ENCODE measurements at regions not wholly inside any gene's neighbourhood (a gene's known extent, or its start where the extent isn't known, plus 50 kb on each side); places are given as distances from the start of the nearest gene placed in this dataset.

GRCh38 chr3:180530276-180530675 is 71.7 kb upstream of the TTC14 start:
- H3K4me1 ChIP-seq (ENCODE audit: control insufficient read depth, insufficient read depth, low read length): no peaks in the 10 kb centered on the region
- H3K9me3 ChIP-seq (ENCODE audit: control insufficient read depth, insufficient read depth, low read depth, low read length): 0 out of 2 replicates have a peak, but pooled peaks cover 2% of the 10 kb centered on the region
- no peaks in the 10 kb centered on the region for H3K27me3 ChIP-seq (ENCODE audit: control insufficient read depth, insufficient read depth, low read length)
- no peaks in the 10 kb centered on the region for H3K36me3 ChIP-seq (ENCODE audit: control insufficient read depth, insufficient read depth, low read length)
- no peak overlapping the region for H3K9ac ChIP-seq (ENCODE audit: low read length)
- H3K4me3 ChIP-seq (ENCODE audit: low read depth, low read length): no peak overlapping the region
- no peak overlapping the region for H3K27ac ChIP-seq (ENCODE audit: low read depth, low read length)

- Histone ChIP-seq H3K4me3 (ENCODE audit: low read depth, low read length) (no peak overlapping the region), H3K4me1 (ENCODE audit: control insufficient read depth, insufficient read depth, low read length) (no peaks in the 10 kb centered on the region), H3K9ac (ENCODE audit: low read length) (no peak overlapping the region), H3K27ac (ENCODE audit: low read depth, low read length) (no peak overlapping the region), H3K36me3 (ENCODE audit: control insufficient read depth, insufficient read depth, low read length) (no peaks in the 10 kb centered on the region), H3K9me3 (ENCODE audit: control insufficient read depth, insufficient read depth, low read depth, low read length) (no peaks in the 10 kb centered on the region), H3K27me3 (ENCODE audit: control insufficient read depth, insufficient read depth, low read length) (no peaks in the 10 kb centered on the region)
Observed at GRCh38 chr3:180531303-180532278, 70.4 kb upstream of the TTC14 start.

- Histone ChIP-seq H3K4me3 (ENCODE audit: low read depth, low read length) (no peak overlapping the region), H3K27me3 (ENCODE audit: control insufficient read depth, insufficient read depth, low read length) (no peaks in the 10 kb centered on the region), H3K4me1 (ENCODE audit: control insufficient read depth, insufficient read depth, low read length) (no peaks in the 10 kb centered on the region), H3K36me3 (ENCODE audit: control insufficient read depth, insufficient read depth, low read length) (no peaks in the 10 kb centered on the region), H3K9me3 (ENCODE audit: control insufficient read depth, insufficient read depth, low read depth, low read length) (no peaks in the 10 kb centered on the region), H3K9ac (ENCODE audit: low read length) (no peak overlapping the region), H3K27ac (ENCODE audit: low read depth, low read length) (no peak overlapping the region)
Observed at GRCh38 chr3:180534828-180535227, 67.1 kb upstream of the TTC14 start.

GRCh38 chr3:180538493-180538892 is 63.5 kb upstream of the TTC14 start:
- no peak overlapping the region for H3K4me3 ChIP-seq (ENCODE audit: low read depth, low read length)
- no peak overlapping the region for H3K27ac ChIP-seq (ENCODE audit: low read depth, low read length)
- H3K36me3 ChIP-seq (ENCODE audit: control insufficient read depth, insufficient read depth, low read length): no peaks in the 10 kb centered on the region
- no peaks in the 10 kb centered on the region for H3K4me1 ChIP-seq (ENCODE audit: control insufficient read depth, insufficient read depth, low read length)
- no peaks in the 10 kb centered on the region for H3K9me3 ChIP-seq (ENCODE audit: control insufficient read depth, insufficient read depth, low read depth, low read length)
- H3K9ac ChIP-seq (ENCODE audit: low read length): no peak overlapping the region
- no peaks in the 10 kb centered on the region for H3K27me3 ChIP-seq (ENCODE audit: control insufficient read depth, insufficient read depth, low read length)

- Histone ChIP-seq H3K27me3 (ENCODE audit: control insufficient read depth, insufficient read depth, low read length) (no peaks in the 10 kb centered on the region), H3K27ac (ENCODE audit: low read depth, low read length) (no peak overlapping the region), H3K4me3 (ENCODE audit: low read depth, low read length) (no peak overlapping the region), H3K9ac (ENCODE audit: low read length) (no peak overlapping the region), H3K36me3 (ENCODE audit: control insufficient read depth, insufficient read depth, low read length) (no peaks in the 10 kb centered on the region), H3K4me1 (ENCODE audit: control insufficient read depth, insufficient read depth, low read length) (no peaks in the 10 kb centered on the region), H3K9me3 (ENCODE audit: control insufficient read depth, insufficient read depth, low read depth, low read length) (no peaks in the 10 kb centered on the region)
Observed at GRCh38 chr3:180543877-180544276, 58.1 kb upstream of the TTC14 start.

GRCh38 chr3:180546863-180547262 is 55.1 kb upstream of the TTC14 start:
- Histone ChIP-seq H3K4me3 (ENCODE audit: low read depth, low read length) (no peak overlapping the region), H3K36me3 (ENCODE audit: control insufficient read depth, insufficient read depth, low read length) (no peaks in the 10 kb centered on the region), H3K9ac (ENCODE audit: low read length) (no peak overlapping the region), H3K27ac (ENCODE audit: low read depth, low read length) (no peak overlapping the region), H3K9me3 (ENCODE audit: control insufficient read depth, insufficient read depth, low read depth, low read length) (no peaks in the 10 kb centered on the region), H3K4me1 (ENCODE audit: control insufficient read depth, insufficient read depth, low read length) (no peaks in the 10 kb centered on the region), H3K27me3 (ENCODE audit: control insufficient read depth, insufficient read depth, low read length) (no peaks in the 10 kb centered on the region)

- H3K27ac ChIP-seq (ENCODE audit: low read depth, low read length): no peak overlapping the region
- H3K4me3 ChIP-seq (ENCODE audit: low read depth, low read length): no peak overlapping the region
- H3K9me3 ChIP-seq (ENCODE audit: control insufficient read depth, insufficient read depth, low read depth, low read length): no peaks in the 10 kb centered on the region
- H3K27me3 ChIP-seq (ENCODE audit: control insufficient read depth, insufficient read depth, low read length): no peaks in the 10 kb centered on the region
- no peaks in the 10 kb centered on the region for H3K4me1 ChIP-seq (ENCODE audit: control insufficient read depth, insufficient read depth, low read length)
- H3K36me3 ChIP-seq (ENCODE audit: control insufficient read depth, insufficient read depth, low read length): no peaks in the 10 kb centered on the region
- H3K9ac ChIP-seq (ENCODE audit: low read length): no peak overlapping the region
Observed at GRCh38 chr3:180548050-180548449, 53.9 kb upstream of the TTC14 start.

Data from HUES6 (cell line).